ENCODE measurements at regions not wholly inside any gene's neighbourhood (a gene's known extent, or its start where the extent isn't known, plus 50 kb on each side); places are given as distances from the start of the nearest gene placed in this dataset.

GRCh38 chr13:81800433-81800832 is 1459.5 kb upstream of the SPRY2 start:
- TF ChIP-seq CTCF (IDR thresholded peaks at IDR 0.05) (no peak), PBX3 (IDR thresholded peaks at IDR 0.05) (no peak), RNF2 (IDR thresholded peaks at IDR 0.05; ENCODE audit: borderline replicate concordance, low read depth) (no peak), CBX8 (IDR thresholded peaks at IDR 0.05) (no peak), CHD4 (IDR thresholded peaks at IDR 0.05; ENCODE audit: borderline replicate concordance) (no peak), HOXB5 (CRISPR knock-in tag; IDR thresholded peaks at IDR 0.05) (no peak), HEYL (CRISPR knock-in tag; IDR thresholded peaks at IDR 0.05) (no peak), E2F6 (IDR thresholded peaks at IDR 0.05; ENCODE audit: borderline replicate concordance, low read depth) (no peak), POLR2A (IDR thresholded peaks at IDR 0.05; ENCODE audit: low read length) (no peak), KDM1A (IDR thresholded peaks at IDR 0.05; ENCODE audit: low read depth) (no peak), SMC3 (IDR thresholded peaks at IDR 0.05) (no peak)

Data from A549 (cell line).